ENCODE measurements at regions not wholly inside any gene's neighbourhood (a gene's known extent, or its start where the extent isn't known, plus 50 kb on each side); places are given as distances from the start of the nearest gene placed in this dataset.

DNA sequence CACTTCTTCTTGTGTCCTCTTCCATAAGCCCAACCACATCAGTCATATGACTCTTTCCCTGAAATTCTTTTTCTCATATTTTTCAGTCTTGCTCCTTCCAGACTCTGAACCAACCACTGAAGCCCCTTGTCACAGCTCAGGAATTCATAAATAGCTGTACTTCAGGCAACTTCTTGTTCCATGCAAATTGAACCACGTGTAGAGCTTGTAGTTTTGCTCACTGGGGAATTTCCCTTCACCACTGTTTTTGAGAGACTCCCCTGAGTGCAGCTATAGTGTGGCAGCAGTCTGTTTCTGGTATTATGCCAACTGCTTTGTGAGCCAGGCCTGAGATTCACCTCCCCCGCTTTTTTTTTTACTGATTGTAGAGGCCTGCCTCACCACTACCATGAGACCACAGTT lies 150.3 kb upstream of the SPAG17 start:
- H3K27me3 ChIP-seq (ENCODE audit: insufficient read depth, low read length): no peaks in the 10 kb centered on the region
- peak overlapping the region; percentile 49 for H3K4me2 ChIP-seq (ENCODE audit: low read length)
- no peaks in the 10 kb centered on the region for H3F3A ChIP-seq (ENCODE audit: insufficient read depth, low read length)
- TF ChIP-seq, protein P1, sequence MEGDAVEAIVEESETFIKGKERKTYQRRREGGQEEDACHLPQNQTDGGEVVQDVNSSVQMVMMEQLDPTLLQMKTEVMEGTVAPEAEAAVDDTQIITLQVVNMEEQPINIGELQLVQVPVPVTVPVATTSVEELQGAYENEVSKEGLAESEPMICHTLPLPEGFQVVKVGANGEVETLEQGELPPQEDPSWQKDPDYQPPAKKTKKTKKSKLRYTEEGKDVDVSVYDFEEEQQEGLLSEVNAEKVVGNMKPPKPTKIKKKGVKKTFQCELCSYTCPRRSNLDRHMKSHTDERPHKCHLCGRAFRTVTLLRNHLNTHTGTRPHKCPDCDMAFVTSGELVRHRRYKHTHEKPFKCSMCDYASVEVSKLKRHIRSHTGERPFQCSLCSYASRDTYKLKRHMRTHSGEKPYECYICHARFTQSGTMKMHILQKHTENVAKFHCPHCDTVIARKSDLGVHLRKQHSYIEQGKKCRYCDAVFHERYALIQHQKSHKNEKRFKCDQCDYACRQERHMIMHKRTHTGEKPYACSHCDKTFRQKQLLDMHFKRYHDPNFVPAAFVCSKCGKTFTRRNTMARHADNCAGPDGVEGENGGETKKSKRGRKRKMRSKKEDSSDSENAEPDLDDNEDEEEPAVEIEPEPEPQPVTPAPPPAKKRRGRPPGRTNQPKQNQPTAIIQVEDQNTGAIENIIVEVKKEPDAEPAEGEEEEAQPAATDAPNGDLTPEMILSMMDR (IDR thresholded peaks at IDR 0.05; ENCODE audit: low read length): no peak
- TF ChIP-seq EZH2 (IDR thresholded peaks at IDR 0.05; ENCODE audit: borderline replicate concordance, low read length): no peak
- no peaks in the 10 kb centered on the region for H3K9me2 ChIP-seq (ENCODE audit: low read depth, low read length)
- peaks cover 87% of the 10 kb centered on the region for H3K4me1 ChIP-seq (ENCODE audit: insufficient read depth, low read length, severe bottlenecking)
- peak overlapping the region; percentile 96 for H3K27ac ChIP-seq (ENCODE audit: low read depth, low read length, poor library complexity, severe bottlenecking)
- H3K4me3 ChIP-seq (ENCODE audit: low read depth, low read length, poor library complexity, severe bottlenecking): peak overlapping the region; percentile 34
- peak overlapping the region; percentile 44; the same call in 1 of the 2 replicates for H3K9ac ChIP-seq (ENCODE audit: low read length)
- H3K36me3 ChIP-seq (ENCODE audit: insufficient read depth, low read length): no peaks in the 10 kb centered on the region
- H3K9me3 ChIP-seq (ENCODE audit: low read length): no peaks in the 10 kb centered on the region
- H4K20me1 ChIP-seq (ENCODE audit: insufficient read depth, low read length): no peaks in the 10 kb centered on the region
- no peaks in the 10 kb centered on the region for H3K79me2 ChIP-seq (ENCODE audit: insufficient read depth, low read length)
- no peak overlapping the region for H2AFZ ChIP-seq (ENCODE audit: low read length)

DNA sequence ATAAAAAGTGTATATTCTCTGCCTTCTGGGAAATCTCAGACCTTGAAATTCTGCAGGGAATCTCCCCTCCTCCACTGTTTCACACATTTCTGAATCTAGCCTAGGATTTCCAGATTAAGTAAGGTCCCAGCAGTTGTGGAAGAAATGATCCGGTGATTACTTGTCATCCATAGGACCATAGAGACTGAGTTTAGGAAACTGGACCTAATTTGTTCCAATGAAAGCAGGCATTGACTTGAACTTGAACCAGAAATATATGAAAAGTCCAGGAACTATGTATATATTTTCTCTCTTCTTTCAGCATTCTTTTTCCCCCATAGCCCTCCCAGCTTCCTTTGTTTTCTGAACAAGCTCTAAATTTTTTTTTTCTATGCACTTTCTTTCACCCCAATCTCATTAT lies 149.5 kb upstream of the SPAG17 start:
- H3F3A ChIP-seq (ENCODE audit: insufficient read depth, low read length): no peaks in the 10 kb centered on the region
- H3K27ac ChIP-seq (ENCODE audit: low read depth, low read length, poor library complexity, severe bottlenecking): peak overlapping the region; percentile 96
- H4K20me1 ChIP-seq (ENCODE audit: insufficient read depth, low read length): no peaks in the 10 kb centered on the region
- H2AFZ ChIP-seq (ENCODE audit: low read length): no peak overlapping the region
- no peaks in the 10 kb centered on the region for H3K27me3 ChIP-seq (ENCODE audit: insufficient read depth, low read length)
- H3K4me2 ChIP-seq (ENCODE audit: low read length): peak overlapping the region; percentile 49
- TF ChIP-seq, protein P1 (IDR thresholded peaks at IDR 0.05; ENCODE audit: low read length): no peak
- TF ChIP-seq EZH2 (IDR thresholded peaks at IDR 0.05; ENCODE audit: borderline replicate concordance, low read length): no peak
- no peaks in the 10 kb centered on the region for H3K9me2 ChIP-seq (ENCODE audit: low read depth, low read length)
- H3K79me2 ChIP-seq (ENCODE audit: insufficient read depth, low read length): no peaks in the 10 kb centered on the region
- H3K4me1 ChIP-seq (ENCODE audit: insufficient read depth, low read length, severe bottlenecking): peaks cover 79% of the 10 kb centered on the region
- no peaks in the 10 kb centered on the region for H3K36me3 ChIP-seq (ENCODE audit: insufficient read depth, low read length)
- H3K9ac ChIP-seq (ENCODE audit: low read length): peak overlapping the region; percentile 44; the same call in 1 of the 2 replicates
- H3K4me3 ChIP-seq (ENCODE audit: low read depth, low read length, poor library complexity, severe bottlenecking): peak overlapping the region; percentile 34
- H3K9me3 ChIP-seq (ENCODE audit: low read length): no peaks in the 10 kb centered on the region

DNA sequence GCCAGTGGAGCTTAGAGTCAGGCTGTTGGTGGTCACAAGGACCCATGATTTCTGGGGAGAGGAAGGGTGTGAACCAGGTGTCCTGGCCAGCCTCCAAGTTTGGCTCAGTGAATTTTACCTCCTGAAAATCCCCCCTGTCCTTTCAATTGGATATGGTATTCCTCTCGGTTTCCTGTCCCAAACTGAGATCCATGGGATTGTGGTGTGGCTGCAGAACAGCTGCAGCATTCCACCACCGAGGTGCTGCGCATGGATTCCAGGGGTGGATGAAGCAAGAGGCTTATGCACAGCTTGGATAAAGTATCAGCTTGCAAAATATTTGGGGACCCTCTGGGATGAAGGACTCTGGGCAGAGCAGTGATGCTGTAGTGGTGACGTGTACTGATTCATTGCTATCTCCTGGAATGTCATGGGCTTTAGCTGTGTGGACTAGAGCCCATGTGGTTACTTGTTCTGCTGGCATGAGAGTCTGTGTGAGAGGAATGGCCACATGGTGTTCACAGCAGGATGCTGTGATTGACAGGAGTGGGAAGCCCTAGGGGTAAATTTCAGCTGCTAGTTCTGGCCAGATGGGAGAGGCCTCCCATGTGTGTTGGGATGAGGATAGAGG lies 148.7 kb upstream of the SPAG17 start:
- Histone ChIP-seq H3K9me3 (ENCODE audit: low read length) (no peaks in the 10 kb centered on the region), H3K79me2 (ENCODE audit: insufficient read depth, low read length) (no peaks in the 10 kb centered on the region), H3K27ac (ENCODE audit: low read depth, low read length, poor library complexity, severe bottlenecking) (peak overlapping the region; percentile 96), H3K4me1 (ENCODE audit: insufficient read depth, low read length, severe bottlenecking) (peaks cover 71% of the 10 kb centered on the region), H3K4me3 (ENCODE audit: low read depth, low read length, poor library complexity, severe bottlenecking) (no peak overlapping the region), H3K9ac (ENCODE audit: low read length) (no peak overlapping the region; the same call in 1 of the 2 replicates), H3K36me3 (ENCODE audit: insufficient read depth, low read length) (no peaks in the 10 kb centered on the region), H3K4me2 (ENCODE audit: low read length) (peak overlapping the region; percentile 49; the same call in 1 of the 2 replicates), H4K20me1 (ENCODE audit: insufficient read depth, low read length) (no peaks in the 10 kb centered on the region), H2AFZ (ENCODE audit: low read length) (no peak overlapping the region), H3F3A (ENCODE audit: insufficient read depth, low read length) (no peaks in the 10 kb centered on the region), H3K9me2 (ENCODE audit: low read depth, low read length) (no peaks in the 10 kb centered on the region), H3K27me3 (ENCODE audit: insufficient read depth, low read length) (no peaks in the 10 kb centered on the region)
- TF ChIP-seq, protein P1 (IDR thresholded peaks at IDR 0.05; ENCODE audit: low read length): no peak
